ENCODE measurements at regions not wholly inside any gene's neighbourhood (a gene's known extent, or its start where the extent isn't known, plus 50 kb on each side); places are given as distances from the start of the nearest gene placed in this dataset.
A peak's percentile ranks its signal among the peaks of the same experiment; 100 is the strongest.

GRCh38 chr3:66720508-66720907, 219.7 kb upstream of the LRIG1 start:
- no peak for DNase-seq (ENCODE audit: extremely low read depth in 1 of 11, low read depth in 9 of 11, low spot score in 4 of 11)

DNA sequence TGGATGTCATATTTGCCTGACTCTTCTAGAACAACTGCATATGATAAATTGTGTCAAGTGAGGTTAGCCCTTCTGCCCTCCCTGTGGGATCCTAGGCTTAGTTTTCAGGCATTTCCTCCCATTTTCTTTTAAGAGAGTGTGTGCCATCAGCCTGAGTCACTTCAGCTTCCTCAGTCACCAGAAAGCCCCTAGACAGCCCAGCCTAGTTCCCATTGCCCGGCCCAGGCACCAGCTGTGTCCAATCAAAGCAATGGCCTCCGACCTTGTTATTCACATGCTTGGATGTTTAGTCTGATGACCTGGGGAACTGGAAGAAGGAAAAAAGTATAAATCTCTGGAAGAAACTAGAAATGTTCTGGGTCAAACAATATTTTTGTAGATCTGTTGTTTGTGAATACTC, 221.9 kb upstream of the LRIG1 start:
- DNase-seq (ENCODE audit: extremely low read depth in 1 of 11, low read depth in 9 of 11, low spot score in 4 of 11): peak in 7 of 11 donors; percentile 15 to 56 (median 30)

DNA sequence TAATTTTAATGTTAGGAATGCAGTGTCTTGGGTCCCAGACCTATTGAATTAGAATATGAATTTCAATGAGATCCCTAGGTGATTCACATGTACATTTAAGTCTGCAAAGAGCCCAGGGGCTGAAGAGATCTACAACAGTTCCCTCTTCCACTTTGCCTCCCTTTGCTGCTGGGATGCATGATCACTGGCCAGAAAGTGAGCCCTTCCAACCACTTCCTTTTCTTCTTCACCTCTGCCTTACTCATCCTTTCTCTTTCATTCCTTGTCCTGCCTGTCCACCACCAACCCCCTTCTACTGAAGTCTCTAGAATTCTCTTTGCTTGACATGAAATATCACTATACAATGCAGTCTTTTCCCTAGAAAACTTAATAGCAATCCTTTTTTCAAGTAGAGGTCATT, 222.4 kb upstream of the LRIG1 start:
- DNase-seq (ENCODE audit: extremely low read depth in 1 of 11, low read depth in 9 of 11, low spot score in 4 of 11): no peak

GRCh38 chr3:66729687-66730393, 229.0 kb upstream of the LRIG1 start:
- DNase-seq (ENCODE audit: extremely low read depth in 1 of 11, low read depth in 9 of 11, low spot score in 4 of 11): no peak

GRCh38 chr3:66738625-66739365, 238.0 kb upstream of the LRIG1 start:
- no peak for DNase-seq (ENCODE audit: extremely low read depth in 1 of 11, low read depth in 9 of 11, low spot score in 4 of 11)

GRCh38 chr3:66740260-66740659, 239.4 kb upstream of the LRIG1 start:
- DNase-seq (ENCODE audit: extremely low read depth in 1 of 11, low read depth in 9 of 11, low spot score in 4 of 11): no peak

DNA sequence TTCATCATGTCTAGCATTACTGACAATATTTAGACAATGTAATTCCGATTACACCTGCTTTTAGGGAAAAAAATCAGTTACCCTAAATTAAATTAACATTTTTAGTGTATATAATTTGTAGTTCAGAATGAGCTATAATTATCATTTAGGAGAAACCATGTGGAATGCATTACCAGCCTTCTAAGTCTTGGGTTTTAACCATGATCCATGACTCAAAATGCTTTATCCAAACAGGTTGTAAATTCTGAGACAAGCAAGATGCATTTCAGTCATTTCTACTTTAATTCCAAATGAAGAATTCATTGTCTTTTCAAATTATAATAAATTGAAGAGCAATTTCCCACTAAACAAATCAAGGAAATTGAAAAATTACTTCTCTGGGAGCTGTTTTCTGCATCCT, 243.7 kb upstream of the LRIG1 start:
- no peak for DNase-seq (ENCODE audit: extremely low read depth in 1 of 11, low read depth in 9 of 11, low spot score in 4 of 11)

DNA sequence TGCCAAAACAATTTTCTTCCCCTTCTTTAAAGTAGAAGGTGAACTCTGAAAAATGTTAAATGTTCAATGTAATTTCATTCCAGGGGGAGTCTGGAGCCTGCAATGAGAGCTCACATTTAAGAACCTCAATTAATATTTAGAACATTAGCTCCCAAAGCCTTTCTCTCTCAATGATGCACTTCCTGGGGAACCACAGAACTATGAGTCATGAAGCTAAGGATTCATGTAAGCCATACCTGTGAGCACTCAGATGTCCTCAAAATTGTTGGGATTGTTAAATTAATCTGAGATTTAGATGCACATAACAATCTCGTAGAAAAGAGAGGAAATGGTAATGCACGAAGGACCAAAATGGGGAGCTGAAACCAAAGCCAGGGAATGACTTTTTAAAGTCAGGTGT, 244.2 kb upstream of the LRIG1 start:
- DNase-seq (ENCODE audit: extremely low read depth in 1 of 11, low read depth in 9 of 11, low spot score in 4 of 11): no peak

GRCh38 chr3:66747261-66747660, 246.4 kb upstream of the LRIG1 start:
- DNase-seq (ENCODE audit: extremely low read depth in 1 of 11, low read depth in 9 of 11, low spot score in 4 of 11): no peak

DNA sequence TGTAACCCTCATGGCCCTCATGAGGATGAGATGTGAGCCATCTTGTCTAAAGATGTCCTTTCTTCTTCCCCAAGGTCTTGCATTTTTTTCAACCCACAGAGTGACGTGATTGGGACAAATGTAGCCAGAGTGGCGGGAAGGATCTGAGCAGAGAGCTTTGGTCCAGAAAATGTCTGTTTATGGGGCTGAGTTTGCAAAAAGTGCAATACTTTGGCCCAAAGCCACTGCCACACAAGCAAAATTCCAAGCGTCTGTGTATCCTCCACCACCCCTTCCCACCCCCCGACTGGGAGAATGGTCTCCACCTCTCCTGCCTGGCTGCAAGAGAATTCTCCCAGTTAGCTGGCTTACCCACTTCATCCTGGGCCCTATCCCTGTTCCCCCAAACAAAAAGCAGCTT, 246.9 kb upstream of the LRIG1 start:
- DNase-seq (ENCODE audit: extremely low read depth in 1 of 11, low read depth in 9 of 11, low spot score in 4 of 11): no peak

- peak in 1 of 11 donors; percentile 17 for DNase-seq (ENCODE audit: extremely low read depth in 1 of 11, low read depth in 9 of 11, low spot score in 4 of 11)
Observed at GRCh38 chr3:66748175-66748876, 247.5 kb upstream of the LRIG1 start.

- DNase-seq (ENCODE audit: extremely low read depth in 1 of 11, low read depth in 9 of 11, low spot score in 4 of 11): no peak
Observed at GRCh38 chr3:66751842-66752241, 246.3 kb upstream of the KBTBD8 start.

- no peak for DNase-seq (ENCODE audit: extremely low read depth in 1 of 11, low read depth in 9 of 11, low spot score in 4 of 11)
Observed at GRCh38 chr3:66753670-66754069, 244.4 kb upstream of the KBTBD8 start.

DNA sequence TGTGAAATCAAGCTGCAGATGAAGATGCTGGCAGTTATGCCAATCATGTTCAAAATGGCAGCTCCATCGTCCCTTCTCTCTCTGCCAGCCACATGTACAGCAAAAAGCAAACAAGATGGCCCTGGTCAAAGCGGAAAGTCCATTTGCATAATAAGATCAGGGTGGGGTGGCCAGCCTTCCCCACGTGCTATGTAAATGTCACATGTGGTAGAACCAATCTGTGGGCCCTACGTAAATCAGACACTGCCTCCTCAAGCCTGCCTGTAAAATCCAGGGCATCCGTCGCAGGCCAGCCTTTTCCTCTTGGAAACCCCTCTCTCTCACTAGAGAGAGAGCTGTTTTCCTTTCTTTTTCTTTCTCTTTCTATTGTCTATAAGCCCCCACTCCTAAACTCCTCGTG, 243.5 kb upstream of the KBTBD8 start:
- no peak for DNase-seq (ENCODE audit: extremely low read depth in 1 of 11, low read depth in 9 of 11, low spot score in 4 of 11)

DNA sequence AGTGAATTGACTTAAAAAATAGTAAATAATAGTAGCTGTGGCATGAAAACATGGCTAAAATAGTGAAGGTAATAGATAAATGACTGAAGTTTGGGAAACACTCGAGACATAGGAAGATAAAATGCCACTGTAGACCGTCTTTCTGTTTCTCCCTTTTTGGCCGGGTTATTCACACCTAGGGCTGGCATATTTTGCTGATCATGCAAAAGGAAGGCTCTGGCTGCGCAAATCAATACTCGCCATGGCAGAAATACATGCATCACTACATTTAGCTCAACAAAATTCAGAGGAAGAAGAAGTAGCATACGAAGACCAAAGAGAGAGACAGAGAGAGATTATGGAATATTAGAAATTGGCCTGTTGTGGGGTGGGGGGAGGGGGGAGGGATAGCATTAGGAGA, 242.2 kb upstream of the KBTBD8 start:
- no peak for DNase-seq (ENCODE audit: extremely low read depth in 1 of 11, low read depth in 9 of 11, low spot score in 4 of 11)

GRCh38 chr3:66756468-66757036, 241.6 kb upstream of the KBTBD8 start:
- DNase-seq (ENCODE audit: extremely low read depth in 1 of 11, low read depth in 9 of 11, low spot score in 4 of 11): no peak

- DNase-seq (ENCODE audit: extremely low read depth in 1 of 11, low read depth in 9 of 11, low spot score in 4 of 11): no peak
Observed at GRCh38 chr3:66761093-66761780, 236.9 kb upstream of the KBTBD8 start.

- DNase-seq (ENCODE audit: extremely low read depth in 1 of 11, low read depth in 9 of 11, low spot score in 4 of 11): no peak
Observed at GRCh38 chr3:66762916-66763693, 235.0 kb upstream of the KBTBD8 start.

DNA sequence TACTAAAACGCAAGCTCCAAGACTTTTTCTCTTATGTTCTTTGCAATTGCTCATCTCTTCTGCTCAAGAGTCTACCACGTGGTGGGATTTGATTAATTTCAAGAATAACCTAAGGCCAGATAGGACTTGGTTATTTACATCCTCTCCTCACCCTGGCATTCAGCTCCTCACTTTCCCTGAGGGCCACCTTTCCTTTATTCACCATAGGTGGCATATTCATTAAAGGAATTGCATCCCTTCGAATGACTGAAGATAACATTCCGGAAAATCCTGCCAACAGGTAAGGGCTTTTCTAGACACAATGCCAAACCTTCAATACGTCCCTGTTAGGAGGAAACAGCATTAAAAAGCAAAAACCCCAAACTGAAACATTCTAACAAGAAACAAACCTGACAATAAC, 220.0 kb upstream of the KBTBD8 start:
- no peak for DNase-seq (ENCODE audit: extremely low read depth in 1 of 11, low read depth in 9 of 11, low spot score in 4 of 11)
